HG03175 (cell line): ENCODE measurements at regions not wholly inside any gene's neighbourhood (a gene's known extent, or its start where the extent isn't known, plus 50 kb on each side); places are given as distances from the start of the nearest gene placed in this dataset.

Experiments used
- ATAC-seq: cut with Tn5 transposase; IDR thresholded peaks from one replicate; pipeline ENCODE4 v1.9.1; 2021; ENCODE audit warnings: mild to moderate bottlenecking, moderate library complexity; ENCODE audit not compliant: unreplicated experiment

GRCh38 chr13:97627566-97627965 lies 193.6 kb downstream of the RAP2A start:
- no peak for ATAC-seq

- no peak for ATAC-seq
These were observed 195.8 kb downstream of the RAP2A start for GRCh38 chr13:97629601-97630272.

GRCh38 chr13:97630725-97631124 lies 196.8 kb downstream of the RAP2A start:
- ATAC-seq = peak; percentile 24

- ATAC-seq = peak; percentile 55
These were observed 197.2 kb downstream of the RAP2A start for GRCh38 chr13:97631158-97631557.

GRCh38 chr13:97639236-97639635 lies 205.3 kb downstream of the RAP2A start:
- no peak for ATAC-seq

GRCh38 chr13:97640268-97640667 lies 206.3 kb downstream of the RAP2A start:
- no peak for ATAC-seq

GRCh38 chr13:97648171-97648880 lies 214.4 kb downstream of the RAP2A start:
- ATAC-seq = no peak

- ATAC-seq = no peak
These were observed 214.9 kb downstream of the RAP2A start for GRCh38 chr13:97648881-97649224.

- no peak for ATAC-seq
These were observed 219.6 kb downstream of the RAP2A start for GRCh38 chr13:97653443-97654140.

- ATAC-seq = no peak
These were observed 220.3 kb downstream of the RAP2A start for GRCh38 chr13:97654236-97654635.

GRCh38 chr13:97658556-97658955 lies 224.6 kb downstream of the RAP2A start:
- ATAC-seq = no peak

GRCh38 chr13:97659602-97660001 lies 225.6 kb downstream of the RAP2A start:
- ATAC-seq = no peak

GRCh38 chr13:97660594-97661260 lies 226.8 kb downstream of the RAP2A start:
- no peak for ATAC-seq

GRCh38 chr13:97686594-97686993 lies 252.6 kb downstream of the RAP2A start:
- no peak for ATAC-seq

- ATAC-seq = no peak
These were observed 258.7 kb downstream of the RAP2A start for GRCh38 chr13:97692628-97693027.

GRCh38 chr13:97695684-97696083 lies 257.8 kb upstream of the IPO5 start:
- no peak for ATAC-seq

- ATAC-seq = no peak
These were observed 256.6 kb upstream of the IPO5 start for GRCh38 chr13:97696921-97697320.

GRCh38 chr13:97700306-97700848 lies 253.1 kb upstream of the IPO5 start:
- ATAC-seq = no peak

- ATAC-seq = no peak
These were observed 250.9 kb upstream of the IPO5 start for GRCh38 chr13:97702614-97703013.

GRCh38 chr13:97710797-97711196 lies 242.7 kb upstream of the IPO5 start:
- ATAC-seq = no peak

- ATAC-seq = no peak
These were observed 240.7 kb upstream of the IPO5 start for GRCh38 chr13:97712770-97713169.
